IMR-90 (cell line): ENCODE measurements at regions not wholly inside any gene's neighbourhood (a gene's known extent, or its start where the extent isn't known, plus 50 kb on each side); places are given as distances from the start of the nearest gene placed in this dataset.

Experiments
- ATAC-seq: fragments of 200-7000 bp; cut with Tn5 transposase; 2 replicates; pipeline ENCODE4 v1.9.1; 2020; ENCODE audit warnings: low read depth, mild to moderate bottlenecking, moderate library complexity
- BruUV-seq: library from RNA; stranded (reverse); fragments of 400-500 nt; replicated peaks from 2 replicates; lab custom pipeline; 2021; lab: Mats Ljungman, UMichigan
- CTCF ChIA-PET: fragments of 300-600 bp; formaldehyde crosslinking; extraction: SDS; loops from one replicate; lab custom pipeline; 2021; ENCODE audit warnings: antibody characterized with exemption; lab: Yijun Ruan, JAX
- POLR2A ChIA-PET: fragments of 300-600 bp; sonication (Branson Sonifier 250); formaldehyde crosslinking; loops from one replicate; lab custom pipeline; 2022; ENCODE audit warnings: antibody characterized with exemption; ENCODE audit not compliant: unreplicated experiment; lab: Charles Lee
- DNase-seq: peaks from one replicate; pipeline ENCODE4 v3.0.0; 2013
- H2AFZ ChIP-seq: replicated peaks from 2 replicates; pipeline ENCODE3; 2013; ENCODE audit warnings: low read length, mild to moderate bottlenecking; ENCODE audit not compliant: poor library complexity
- H2AK5ac ChIP-seq: 2 replicates; pipeline ENCODE4 v1.6.1; 2013; ENCODE audit warnings: low read depth, low read length, inconsistent platforms
- H2AK9ac ChIP-seq: replicated peaks from 2 replicates; pipeline ENCODE3; 2013; ENCODE audit warnings: mild to moderate bottlenecking, low read depth, low read length, moderate library complexity; ENCODE audit not compliant: poor library complexity
- H2BK120ac ChIP-seq: 2 replicates; pipeline ENCODE4 v1.6.1; 2013; ENCODE audit warnings: low read depth, low read length, inconsistent platforms
- H2BK15ac ChIP-seq: 3 replicates; pipeline ENCODE4 v1.6.1; 2013; ENCODE audit warnings: low read depth, low read length, inconsistent platforms
- H2BK20ac ChIP-seq: 2 replicates; pipeline ENCODE4 v1.6.1; 2013; ENCODE audit warnings: low read depth, mild to moderate bottlenecking, inconsistent platforms, low read length, moderate library complexity
- H2BK5ac ChIP-seq: 2 replicates; pipeline ENCODE4 v1.6.1; 2013; ENCODE audit warnings: mild to moderate bottlenecking, low read depth, low read length, inconsistent platforms; ENCODE audit not compliant: poor library complexity, severe bottlenecking
- H3K14ac ChIP-seq: replicated peaks from 2 replicates; pipeline ENCODE4 v1.6.1; 2013; ENCODE audit warnings: low read depth, low read length, inconsistent platforms
- H3K18ac ChIP-seq: 2 replicates; pipeline ENCODE4 v1.6.1; 2013; ENCODE audit warnings: low read depth, low read length, control low read depth
- H3K23ac ChIP-seq: 2 replicates; pipeline ENCODE4 v1.6.1; 2013; ENCODE audit warnings: low read depth, low read length, inconsistent platforms
- H3K27ac ChIP-seq: 2 replicates; pipeline ENCODE4 v1.5.1; 2013; ENCODE audit warnings: mild to moderate bottlenecking, control low read depth, low read length; ENCODE audit not compliant: insufficient read depth
- H3K27me3 ChIP-seq: 2 replicates; pipeline ENCODE4 v1.6.1; 2013; ENCODE audit warnings: low read length; ENCODE audit not compliant: control insufficient read depth, insufficient read depth
- H3K36me3 ChIP-seq: 2 replicates; pipeline ENCODE4 v1.6.1; 2013; ENCODE audit warnings: low read length, mixed read lengths; ENCODE audit not compliant: control insufficient read depth, insufficient read depth
- H3K4ac ChIP-seq: 2 replicates; pipeline ENCODE4 v1.6.1; 2013; ENCODE audit warnings: low read depth, low read length, inconsistent platforms
- H3K4me1 ChIP-seq: 2 replicates; pipeline ENCODE4 v1.6.1; 2013; ENCODE audit warnings: low read length, mixed read lengths; ENCODE audit not compliant: control insufficient read depth, insufficient read depth
- H3K4me2 ChIP-seq: 2 replicates; pipeline ENCODE4 v1.6.1; 2013; ENCODE audit warnings: low read depth, mild to moderate bottlenecking, control low read depth, low read length, moderate library complexity
- H3K4me3 ChIP-seq: 2 replicates; pipeline ENCODE4 v1.5.1; 2013; ENCODE audit warnings: low read depth, mild to moderate bottlenecking, control low read depth, low read length, moderate library complexity; ENCODE audit not compliant: insufficient read depth
- H3K56ac ChIP-seq: 2 replicates; pipeline ENCODE4 v1.6.1; 2013; ENCODE audit warnings: low read length, inconsistent platforms; ENCODE audit not compliant: insufficient read depth; ENCODE audit errors: extremely low read depth
- H3K79me1 ChIP-seq, 2 experiments: 2 replicates each; pipeline ENCODE4 v1.6.1; 2013; ENCODE audit warnings: low read length in 2 of 2, inconsistent platforms in 1 of 2, low read depth in 1 of 2
- H3K9ac ChIP-seq: 2 replicates; pipeline ENCODE4 v1.6.1; 2013; ENCODE audit warnings: low read depth, low read length, control low read depth
- H3K9me1 ChIP-seq: 2 replicates; pipeline ENCODE4 v1.6.1; 2013; ENCODE audit warnings: low read length, inconsistent platforms; ENCODE audit not compliant: insufficient read depth
- H3K9me3 ChIP-seq: 2 replicates; pipeline ENCODE4 v1.6.1; 2013; ENCODE audit warnings: low read length; ENCODE audit not compliant: control insufficient read depth, insufficient read depth
- H4K20me1 ChIP-seq: 2 replicates; pipeline ENCODE4 v1.6.1; 2013; ENCODE audit warnings: low read length, inconsistent platforms; ENCODE audit not compliant: insufficient read depth
- H4K5ac ChIP-seq: 2 replicates; pipeline ENCODE4 v1.6.1; 2013; ENCODE audit warnings: mild to moderate bottlenecking, low read depth, low read length, control low read depth
- H4K8ac ChIP-seq, 2 experiments: 2 replicates each; pipeline ENCODE4 v1.6.1; 2013; ENCODE audit warnings: low read depth in 2 of 2, low read length in 2 of 2, control low read depth in 1 of 2, inconsistent platforms in 1 of 2
- H4K91ac ChIP-seq: 2 replicates; pipeline ENCODE4 v1.6.1; 2013; ENCODE audit warnings: low read depth, low read length, inconsistent platforms; ENCODE audit not compliant: insufficient read depth
- CHD1 ChIP-seq: IDR thresholded peaks from 2 replicates; pipeline ENCODE4 v1.6.1; 2012; ENCODE audit warnings: low read depth, low read length, improper control_type of control experiment
- MAZ ChIP-seq: IDR thresholded peaks from 2 replicates; pipeline ENCODE4 v1.6.1; 2012; ENCODE audit warnings: low read depth, mild to moderate bottlenecking, low read length, improper control_type of control experiment, moderate library complexity, borderline replicate concordance
- MXI1 ChIP-seq: IDR thresholded peaks from 2 replicates; pipeline ENCODE4 v1.6.1; 2012; ENCODE audit warnings: low read depth, mild to moderate bottlenecking, low read length, moderate library complexity, borderline replicate concordance
- POLR2A ChIP-seq: IDR thresholded peaks from 2 replicates; pipeline ENCODE4 v1.6.1; 2012; ENCODE audit warnings: mild to moderate bottlenecking, low read depth, low read length
- RAD21 ChIP-seq: IDR thresholded peaks from 2 replicates; pipeline ENCODE4 v1.6.1; 2012; ENCODE audit warnings: low read length, improper control_type of control experiment
- SMC3 ChIP-seq: fragments of 150-350 bp; IDR thresholded peaks from 2 replicates; pipeline ENCODE4 v1.6.1; 2016; ENCODE audit warnings: low read depth, mild to moderate bottlenecking, antibody characterized with exemption, low read length, moderate library complexity
- WGBS, 2 experiments: methylation state at CpG; one replicate each; pipeline versions ENCODE4 v1.1.5 to v1.1.7; 2013; ENCODE audit warnings: missing lambda C conversion rate in 2 of 2; ENCODE audit not compliant: insufficient read length in 1 of 2; ENCODE audit errors: extremely low coverage in 2 of 2; 5-methylcytosine and 5-hydroxymethylcytosine counted together
- dilution Hi-C: fragments of 300-500 bp; cut with HindIII; formaldehyde crosslinking; loops from one replicate; pipeline ENCODE4 v1.14.3; 2018; ENCODE audit warnings: low sequenced_read_pairs; ENCODE audit not compliant: unreplicated experiment
- in situ Hi-C: fragments of 300-500 bp; cut with MboI; formaldehyde crosslinking; loops from 3 replicates; pipeline ENCODE4 v1.14.3; 2019; ENCODE audit warnings: low sequenced_read_pairs, inconsistent platforms, mixed read lengths
- intact Hi-C: fragments of 100-400 bp; cut with micrococcal nuclease; formaldehyde crosslinking; loops from 2 replicates; pipeline ENCODE4 v1.10.0; 2022
- TF ChIP-seq, protein P1 (sequence below): conservative IDR thresholded peaks from 2 replicates; pipeline ENCODE4 v1.5.1; 2012; ENCODE audit warnings: mild to moderate bottlenecking, low read depth, low read length, improper control_type of control experiment

- H3K4me1 ChIP-seq, result no peaks in the 10 kb centered on the region
- no peak for ATAC-seq
- POLR2A ChIA-PET, result no interaction called here
- no peak overlapping the region for H2BK15ac ChIP-seq
- no peak overlapping the region for H2AK9ac ChIP-seq
- no peak overlapping the region for H2BK5ac ChIP-seq
- H3K4me2 ChIP-seq, result no peak overlapping the region
- no peaks in the 10 kb centered on the region for H3K9me1 ChIP-seq
- no peaks in the 10 kb centered on the region for H3K36me3 ChIP-seq
- no peak overlapping the region for H3K27ac ChIP-seq
- H3K4ac ChIP-seq, result no peak overlapping the region
- no peaks in the 10 kb centered on the region for H4K20me1 ChIP-seq
- BruUV-seq, result no TSS peak
- H3K4me3 ChIP-seq, result no peak overlapping the region
- H3K56ac ChIP-seq, result no peak overlapping the region
- no peak overlapping the region for H3K14ac ChIP-seq
- H2BK120ac ChIP-seq, result no peak overlapping the region
- H3K23ac ChIP-seq, result no peak overlapping the region
- peak; percentile 6 for DNase-seq
- H3K18ac ChIP-seq, result no peak overlapping the region
- in situ Hi-C loops, result loop anchor here (25.0 kb wide), 1 partner anchor 562 kb away; the partner anchor contains the start of gene CCDC85A
- H3K27me3 ChIP-seq, result no peaks in the 10 kb centered on the region
- no peak overlapping the region for H2BK20ac ChIP-seq
- no peak overlapping the region for H3K9ac ChIP-seq
- H3K9me3 ChIP-seq, result no peaks in the 10 kb centered on the region
- WGBS, 2 experiments, result no CpG with 5 or more reads among the region's 2 CpGs
- H2AFZ ChIP-seq, result no peak overlapping the region
- intact Hi-C loops, result loop anchor here (1.0 kb wide), 1 partner anchor 566 kb away; the partner anchor contains the start of gene CCDC85A
- no peak overlapping the region for H2AK5ac ChIP-seq
- H4K91ac ChIP-seq, result no peak overlapping the region
- CTCF ChIA-PET, result interaction anchor here (0.6 to 1.1 kb wide), 2 partner anchors 19 to 566 kb away, joined by 3 to 4 read pairs; partner anchors contain the start of gene CCDC85A
- no peak overlapping the region for H4K8ac ChIP-seq
- no peak overlapping the region for H4K5ac ChIP-seq
- TF ChIP-seq CHD1 (no peak), SMC3 (peak; percentile 25; the same call in 1 of the 2 replicates), MAZ (no peak), POLR2A (no peak), RAD21 (peak; percentile 53), MXI1 (no peak)
- TF ChIP-seq, protein P1, sequence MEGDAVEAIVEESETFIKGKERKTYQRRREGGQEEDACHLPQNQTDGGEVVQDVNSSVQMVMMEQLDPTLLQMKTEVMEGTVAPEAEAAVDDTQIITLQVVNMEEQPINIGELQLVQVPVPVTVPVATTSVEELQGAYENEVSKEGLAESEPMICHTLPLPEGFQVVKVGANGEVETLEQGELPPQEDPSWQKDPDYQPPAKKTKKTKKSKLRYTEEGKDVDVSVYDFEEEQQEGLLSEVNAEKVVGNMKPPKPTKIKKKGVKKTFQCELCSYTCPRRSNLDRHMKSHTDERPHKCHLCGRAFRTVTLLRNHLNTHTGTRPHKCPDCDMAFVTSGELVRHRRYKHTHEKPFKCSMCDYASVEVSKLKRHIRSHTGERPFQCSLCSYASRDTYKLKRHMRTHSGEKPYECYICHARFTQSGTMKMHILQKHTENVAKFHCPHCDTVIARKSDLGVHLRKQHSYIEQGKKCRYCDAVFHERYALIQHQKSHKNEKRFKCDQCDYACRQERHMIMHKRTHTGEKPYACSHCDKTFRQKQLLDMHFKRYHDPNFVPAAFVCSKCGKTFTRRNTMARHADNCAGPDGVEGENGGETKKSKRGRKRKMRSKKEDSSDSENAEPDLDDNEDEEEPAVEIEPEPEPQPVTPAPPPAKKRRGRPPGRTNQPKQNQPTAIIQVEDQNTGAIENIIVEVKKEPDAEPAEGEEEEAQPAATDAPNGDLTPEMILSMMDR, result peak; percentile 42
- dilution Hi-C loops, result no loop called here
- no peaks in the 10 kb centered on the region for H3K79me1 ChIP-seq
Observed at GRCh38 chr2:56749152-56749752, 565.5 kb downstream of the CCDC85A start.
